ENCODE measurements at regions not wholly inside any gene's neighbourhood (a gene's known extent, or its start where the extent isn't known, plus 50 kb on each side); places are given as distances from the start of the nearest gene placed in this dataset.

- DNase-seq (ENCODE audit: low read depth in 3 of 3), result no peak
These were observed 253.9 kb upstream of the CRY1 start for GRCh38 chr12:107347261-107347660.

- no peak for DNase-seq (ENCODE audit: low read depth in 3 of 3)
These were observed 255.8 kb upstream of the CRY1 start for GRCh38 chr12:107349008-107349747.

- no peak for DNase-seq (ENCODE audit: low read depth in 3 of 3)
These were observed 256.5 kb upstream of the CRY1 start for GRCh38 chr12:107349839-107350238.

- no peak for DNase-seq (ENCODE audit: low read depth in 3 of 3)
These were observed 257.8 kb upstream of the CRY1 start for GRCh38 chr12:107351109-107351508.

GRCh38 chr12:107351713-107352112 is 258.4 kb upstream of the CRY1 start:
- no peak for DNase-seq (ENCODE audit: low read depth in 3 of 3)

GRCh38 chr12:107352347-107353081 is 259.2 kb upstream of the CRY1 start:
- no peak for DNase-seq (ENCODE audit: low read depth in 3 of 3)

GRCh38 chr12:107353312-107353711 is 260.0 kb upstream of the CRY1 start:
- no peak for DNase-seq (ENCODE audit: low read depth in 3 of 3)

- DNase-seq (ENCODE audit: low read depth in 3 of 3), result no peak
These were observed 261.7 kb upstream of the CRY1 start for GRCh38 chr12:107355004-107355565.

- DNase-seq (ENCODE audit: low read depth in 3 of 3), result no peak
These were observed 262.3 kb upstream of the CRY1 start for GRCh38 chr12:107355612-107356011.

GRCh38 chr12:107356266-107356936 is 263.1 kb upstream of the CRY1 start:
- no peak for DNase-seq (ENCODE audit: low read depth in 3 of 3)

GRCh38 chr12:107356937-107357295 is 263.6 kb upstream of the CRY1 start:
- no peak for DNase-seq (ENCODE audit: low read depth in 3 of 3)

- no peak for DNase-seq (ENCODE audit: low read depth in 3 of 3)
These were observed 266.0 kb upstream of the CRY1 start for GRCh38 chr12:107359382-107359781.

GRCh38 chr12:107360033-107360432 is 266.7 kb upstream of the CRY1 start:
- DNase-seq (ENCODE audit: low read depth in 3 of 3), result no peak

- no peak for DNase-seq (ENCODE audit: low read depth in 3 of 3)
These were observed 267.1 kb upstream of the CRY1 start for GRCh38 chr12:107360482-107360881.

- no peak for DNase-seq (ENCODE audit: low read depth in 3 of 3)
These were observed 268.6 kb upstream of the CRY1 start for GRCh38 chr12:107361970-107362369.

- DNase-seq (ENCODE audit: low read depth in 3 of 3), result no peak
These were observed 269.6 kb upstream of the CRY1 start for GRCh38 chr12:107362960-107363359.

- no peak for DNase-seq (ENCODE audit: low read depth in 3 of 3)
These were observed 271.6 kb upstream of the CRY1 start for GRCh38 chr12:107364875-107365518.

GRCh38 chr12:107365703-107366102 is 272.4 kb upstream of the CRY1 start:
- no peak for DNase-seq (ENCODE audit: low read depth in 3 of 3)

- DNase-seq (ENCODE audit: low read depth in 3 of 3), result no peak
These were observed 273.0 kb upstream of the CRY1 start for GRCh38 chr12:107366322-107366721.

GRCh38 chr12:107368586-107368985 is 275.2 kb upstream of the CRY1 start:
- DNase-seq (ENCODE audit: low read depth in 3 of 3), result peak in 1 of 3 donors; percentile 22

GRCh38 chr12:107369006-107369405 is 275.7 kb upstream of the CRY1 start:
- no peak for DNase-seq (ENCODE audit: low read depth in 3 of 3)

- DNase-seq (ENCODE audit: low read depth in 3 of 3), result peak in 1 of 3 donors; percentile 25
These were observed 276.3 kb upstream of the CRY1 start for GRCh38 chr12:107369679-107370078.

All from stimulated activated CD4-positive, alpha-beta T cell treated with anti-CD3 and anti-CD28 coated beads, TNF-alpha, amount 100 ng/mL, for 48 hours (primary cell).